SK-MEL-5 (cell line): ENCODE measurements at regions not wholly inside any gene's neighbourhood (a gene's known extent, or its start where the extent isn't known, plus 50 kb on each side); places are given as distances from the start of the nearest gene placed in this dataset.
"Not testable (repeated sequence)": the region's sequence is repeated elsewhere in the genome, so short reads cannot be mapped to it uniquely, and the experiment has no call there.

ENCODE experiments used
- DNase-seq: peaks from one replicate; pipeline ENCODE4 v3.0.0-alpha.2; 2016; ENCODE audit warnings: low read depth, low spot score
- in situ Hi-C: cut with HindIII; loops from 2 replicates; pipeline ENCODE4 v1.10.0; 2016; ENCODE audit warnings: low sequenced_read_pairs, high pct_unique_total_duplicates, low pct_unique_long_range_greater_than_20kb

- in situ Hi-C loops, result no loop called here
These were observed 53.5 kb upstream of the EPB41L4A start for GRCh38 chr5:112472614-112473013.

GRCh38 chr5:112473989-112474388 is 54.9 kb upstream of the EPB41L4A start:
- in situ Hi-C loops, result no loop called here

More at GRCh38 chr5:112472614-112473013, 53.5 kb upstream of the EPB41L4A start:
- DNase-seq, result no peak

GRCh38 chr5:112475747-112476365 is 56.8 kb upstream of the EPB41L4A start:
- in situ Hi-C loops, result no loop called here
- DNase-seq, result peak; percentile 86

More at GRCh38 chr5:112473989-112474388, 54.9 kb upstream of the EPB41L4A start:
- no peak for DNase-seq

- DNase-seq, result peak; percentile 16
- in situ Hi-C loops, result no loop called here
These were observed 60.3 kb upstream of the EPB41L4A start for GRCh38 chr5:112479418-112479817.

GRCh38 chr5:112480501-112480900 is 61.4 kb upstream of the EPB41L4A start:
- no peak for DNase-seq
- in situ Hi-C loops, result no loop called here

GRCh38 chr5:112483704-112484103 is 64.6 kb upstream of the EPB41L4A start:
- DNase-seq, result no peak
- in situ Hi-C loops, result no loop called here

- in situ Hi-C loops, result no loop called here
- DNase-seq, result no peak
These were observed 66.9 kb upstream of the EPB41L4A start for GRCh38 chr5:112485934-112486355.

GRCh38 chr5:112491257-112491656 is 72.2 kb upstream of the EPB41L4A start:
- in situ Hi-C loops, result no loop called here
- peak; percentile 41 for DNase-seq

GRCh38 chr5:112492291-112492690 is 73.2 kb upstream of the EPB41L4A start:
- DNase-seq, result peak; percentile 82
- in situ Hi-C loops, result no loop called here

- in situ Hi-C loops, DNase-seq: not testable (repeated sequence)
These were observed 84.8 kb upstream of the EPB41L4A start for GRCh38 chr5:112503749-112504501.

GRCh38 chr5:112509097-112509496 is 90.0 kb upstream of the EPB41L4A start:
- in situ Hi-C loops, DNase-seq: not testable (repeated sequence)

- DNase-seq, result no peak
- in situ Hi-C loops, result no loop called here
These were observed 92.8 kb upstream of the EPB41L4A start for GRCh38 chr5:112511920-112512319.

- in situ Hi-C loops, result no loop called here
- no peak for DNase-seq
These were observed 93.8 kb upstream of the EPB41L4A start for GRCh38 chr5:112512901-112513300.

GRCh38 chr5:112514111-112514510 is 95.0 kb upstream of the EPB41L4A start:
- in situ Hi-C loops, result no loop called here
- no peak for DNase-seq

- DNase-seq, in situ Hi-C loops: not testable (repeated sequence)
These were observed 101.4 kb upstream of the EPB41L4A start for GRCh38 chr5:112520474-112520873.

GRCh38 chr5:112522891-112523673 is 104.0 kb upstream of the EPB41L4A start:
- in situ Hi-C loops, DNase-seq: not testable (repeated sequence)

GRCh38 chr5:112523674-112524263 is 104.7 kb upstream of the EPB41L4A start:
- in situ Hi-C loops, DNase-seq: not testable (repeated sequence)

- in situ Hi-C loops, result no loop called here
- DNase-seq, result no peak
These were observed 106.1 kb upstream of the EPB41L4A start for GRCh38 chr5:112525217-112525616.
